ENCODE measurements at regions not wholly inside any gene's neighbourhood (a gene's known extent, or its start where the extent isn't known, plus 50 kb on each side); places are given as distances from the start of the nearest gene placed in this dataset.

DNA sequence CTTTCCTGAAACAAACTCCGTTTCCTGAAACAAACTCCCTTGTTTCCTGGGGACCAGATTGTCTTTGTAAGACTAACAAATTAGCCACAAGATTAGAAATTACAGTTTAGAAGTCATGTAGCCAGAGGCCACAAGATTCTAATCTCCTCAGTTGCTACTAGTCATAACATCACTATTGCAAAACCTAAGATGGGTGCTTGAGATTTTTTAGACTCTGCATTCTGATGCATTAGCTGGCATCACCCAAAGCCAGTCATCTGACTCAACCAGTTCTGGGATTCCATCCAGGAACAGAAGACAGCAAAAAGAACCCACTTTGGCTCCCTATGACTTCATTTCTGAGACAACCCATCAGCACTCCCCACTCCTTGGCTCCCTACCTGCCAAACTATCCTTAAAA is 367.9 kb upstream of the MBL2 start:
- no peak for DNase-seq

DNA sequence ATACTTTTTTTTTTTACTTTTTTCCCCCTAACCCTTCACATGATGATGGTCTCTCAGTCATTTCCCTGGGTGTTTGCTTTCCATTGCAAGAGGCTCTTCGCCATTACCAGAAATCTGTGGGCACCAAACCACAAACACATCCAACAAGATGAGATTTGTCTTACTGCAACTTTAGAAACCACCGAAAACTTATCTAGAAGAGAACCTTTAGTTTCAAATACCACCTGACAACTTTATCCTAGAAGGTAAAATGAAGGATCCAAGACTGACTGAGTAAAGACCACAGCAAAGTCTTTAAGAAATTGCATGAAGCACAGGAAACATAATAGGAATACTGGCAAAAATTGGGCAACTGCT is 363.3 kb upstream of the MBL2 start:
- no peak for DNase-seq

DNA sequence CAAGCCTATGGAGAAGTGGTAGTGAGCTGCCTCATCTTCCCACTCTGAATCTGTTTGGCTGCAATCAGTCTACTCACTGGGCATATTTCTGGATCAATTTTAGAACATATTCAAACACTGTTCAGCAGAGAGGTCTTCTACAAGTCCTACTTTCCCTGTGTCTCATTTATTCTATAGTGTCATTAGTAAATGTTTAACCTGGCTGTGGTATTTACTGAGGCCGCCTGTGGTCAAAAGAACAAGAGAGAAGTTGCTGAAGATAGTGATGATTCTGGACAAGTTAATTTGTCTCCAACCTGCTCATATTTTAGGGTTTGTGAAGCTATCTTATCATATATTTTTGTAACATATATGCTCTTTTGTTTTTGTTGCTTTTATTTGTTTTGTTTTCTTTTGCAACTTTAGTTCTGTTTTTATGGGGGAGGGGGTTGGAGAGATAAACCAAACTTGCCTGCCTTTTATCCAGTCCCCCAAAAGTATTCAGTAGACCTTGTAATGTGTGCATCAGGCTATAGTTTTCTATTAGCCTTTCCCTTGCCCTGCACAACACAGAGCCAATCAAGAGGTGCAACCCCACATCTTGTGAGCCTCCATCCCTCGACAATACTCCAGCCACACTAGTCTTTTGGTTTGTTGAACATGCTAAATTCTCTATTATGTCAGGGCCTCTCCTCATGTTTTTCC is 362.8 kb upstream of the MBL2 start:
- DNase-seq: no peak

DNA sequence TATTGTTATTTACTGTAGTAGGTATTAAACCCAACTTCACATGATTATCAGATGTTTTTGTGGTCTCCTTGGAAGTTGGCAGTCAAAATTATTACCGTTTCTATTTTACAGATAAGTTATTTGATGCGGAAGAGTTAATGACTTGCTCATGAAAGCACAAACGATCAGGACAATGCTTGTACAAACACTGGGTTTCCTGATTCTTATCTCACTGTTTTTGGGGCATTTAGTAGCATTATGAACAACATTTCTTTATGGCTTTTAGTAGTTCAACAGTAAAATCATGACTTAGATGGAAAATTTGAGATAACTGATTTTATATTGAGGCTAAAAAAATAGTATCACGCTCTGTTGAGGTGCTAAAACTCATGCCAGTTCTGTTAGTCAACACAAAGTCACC is 361.5 kb upstream of the MBL2 start:
- no peak for DNase-seq

DNA sequence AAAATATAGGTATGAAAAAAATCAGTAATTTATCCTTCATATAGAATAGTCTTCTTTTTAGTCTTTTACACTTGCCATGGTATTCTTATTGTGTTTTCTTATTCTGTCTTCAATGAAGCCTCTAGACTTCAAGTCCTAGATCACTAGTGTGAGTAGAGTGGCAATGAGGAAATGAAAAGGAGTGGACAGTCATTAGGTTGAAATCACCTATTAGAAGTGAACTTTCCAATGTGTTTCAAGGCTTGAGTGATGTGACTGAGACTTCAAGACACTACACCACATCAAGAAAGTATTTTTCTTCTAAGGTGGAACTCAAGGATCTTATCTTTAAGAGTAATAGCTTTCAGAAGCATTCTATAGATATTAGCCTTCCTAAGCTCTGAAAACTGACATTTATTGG is 357.8 kb upstream of the MBL2 start:
- no peak for DNase-seq

DNA sequence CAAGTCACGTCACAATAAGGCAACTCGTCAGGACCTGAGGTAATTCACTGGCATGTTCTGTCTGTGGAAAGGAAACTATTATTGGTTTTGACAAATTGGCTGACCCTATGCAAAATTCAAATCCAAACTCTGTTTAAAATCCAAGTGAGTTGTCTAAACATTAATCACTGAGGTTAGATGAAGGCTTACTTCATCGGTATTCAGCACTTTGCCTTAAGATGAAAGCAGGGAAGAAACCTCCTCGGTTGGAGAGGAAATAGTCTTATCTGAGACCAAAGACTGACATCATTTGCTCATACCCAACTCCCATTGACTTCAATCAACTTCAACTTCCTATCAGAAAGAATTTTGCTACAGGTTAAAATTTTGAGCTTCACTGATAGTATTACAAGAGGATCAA is 355.1 kb upstream of the MBL2 start:
- no peak for DNase-seq

DNA sequence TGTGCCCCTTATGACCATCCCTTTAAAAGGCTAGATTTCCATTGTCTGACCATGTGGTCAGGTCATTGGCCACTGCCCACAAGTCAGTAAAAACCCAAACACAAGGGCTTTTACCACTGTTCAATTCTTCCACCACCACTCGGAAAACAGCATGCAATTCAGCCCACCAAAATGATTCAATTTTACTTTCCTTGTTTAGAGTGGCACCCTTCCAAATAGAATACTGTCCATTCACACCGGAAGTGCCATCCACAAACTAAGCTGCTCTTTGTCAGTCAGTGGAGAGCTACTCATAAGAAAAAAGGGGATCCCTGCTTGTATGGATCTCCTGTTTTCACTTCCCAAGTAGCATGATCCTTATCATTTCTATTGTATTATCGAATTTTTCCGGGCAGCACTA is 350.7 kb upstream of the MBL2 start:
- no peak for DNase-seq

DNA sequence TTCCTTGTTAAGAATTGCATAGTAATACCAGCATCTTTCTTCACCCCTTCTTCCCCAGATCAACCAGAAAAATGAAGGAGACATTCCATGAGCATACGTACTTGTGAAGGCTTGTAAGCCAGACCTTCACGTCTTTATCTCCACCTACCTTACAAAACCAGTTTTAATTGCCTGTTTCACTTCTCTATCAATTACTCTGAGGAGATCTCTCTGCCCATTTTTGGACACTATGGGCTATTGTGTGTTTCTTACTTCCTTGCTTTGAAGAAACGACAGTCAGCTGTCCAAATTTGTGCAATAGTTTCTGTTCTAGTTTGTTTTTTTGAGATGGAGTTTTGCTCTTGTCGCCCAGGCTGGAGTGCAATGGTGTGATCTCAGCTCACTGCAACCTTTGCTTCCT is 349.7 kb upstream of the MBL2 start:
- DNase-seq: no peak

DNA sequence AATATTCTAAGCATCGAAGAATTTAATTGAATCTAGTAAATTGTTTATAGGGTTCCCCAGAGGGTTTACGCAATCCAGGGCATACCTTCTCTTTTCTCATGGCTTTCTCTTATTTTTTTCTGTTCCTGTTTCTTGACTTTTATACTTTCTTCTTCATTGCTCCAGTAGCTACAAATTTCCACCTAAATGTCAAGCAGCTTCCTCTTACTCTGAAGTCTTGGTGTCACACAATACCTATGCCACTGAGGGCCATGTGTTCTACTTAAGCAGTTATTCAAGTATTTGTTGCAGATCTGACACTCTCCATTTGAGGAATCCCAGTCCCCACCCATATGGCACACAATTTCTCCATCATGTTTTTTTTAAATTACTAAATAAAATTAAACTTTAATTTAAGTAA is 343.1 kb upstream of the MBL2 start:
- DNase-seq: no peak

DNA sequence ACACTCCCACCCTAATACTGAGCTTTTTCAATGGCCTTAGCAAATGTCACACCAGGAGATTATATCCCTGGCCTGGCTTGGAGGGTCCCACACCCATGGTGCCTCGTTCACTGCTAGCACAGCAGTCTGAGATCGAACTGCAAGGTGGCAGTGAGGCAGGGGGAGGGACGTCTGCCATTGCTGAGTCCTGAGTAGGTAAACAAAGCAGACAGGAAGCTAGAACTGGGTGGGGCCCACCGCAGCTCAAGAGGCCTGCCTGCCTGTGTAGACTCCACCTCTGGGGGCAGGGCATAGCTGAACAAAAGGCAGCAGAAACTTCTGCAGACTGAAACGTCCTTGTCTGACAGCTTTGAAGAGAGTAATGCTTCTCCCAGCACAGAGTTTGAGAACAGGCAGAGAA is 338.9 kb upstream of the MBL2 start:
- no peak for DNase-seq

DNA sequence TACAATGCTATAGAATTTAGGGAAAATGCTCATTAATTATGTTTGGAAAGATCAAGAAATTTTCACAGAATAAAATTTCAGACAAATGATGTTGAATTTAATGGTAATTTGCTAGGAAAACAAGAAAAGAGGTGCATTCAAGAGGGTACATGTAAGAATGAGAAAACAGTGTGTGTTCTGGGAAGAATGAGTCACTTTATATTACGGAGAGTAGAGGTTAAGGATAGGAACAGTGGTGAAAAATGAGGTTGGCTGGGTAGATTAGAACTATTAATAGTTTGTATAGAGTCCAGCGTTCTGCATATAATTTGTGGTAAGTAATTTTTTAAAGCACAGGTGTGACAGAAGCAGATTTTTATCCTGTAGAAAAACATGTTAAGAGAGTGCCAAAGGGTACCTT is 336.7 kb upstream of the MBL2 start:
- DNase-seq: no peak

DNA sequence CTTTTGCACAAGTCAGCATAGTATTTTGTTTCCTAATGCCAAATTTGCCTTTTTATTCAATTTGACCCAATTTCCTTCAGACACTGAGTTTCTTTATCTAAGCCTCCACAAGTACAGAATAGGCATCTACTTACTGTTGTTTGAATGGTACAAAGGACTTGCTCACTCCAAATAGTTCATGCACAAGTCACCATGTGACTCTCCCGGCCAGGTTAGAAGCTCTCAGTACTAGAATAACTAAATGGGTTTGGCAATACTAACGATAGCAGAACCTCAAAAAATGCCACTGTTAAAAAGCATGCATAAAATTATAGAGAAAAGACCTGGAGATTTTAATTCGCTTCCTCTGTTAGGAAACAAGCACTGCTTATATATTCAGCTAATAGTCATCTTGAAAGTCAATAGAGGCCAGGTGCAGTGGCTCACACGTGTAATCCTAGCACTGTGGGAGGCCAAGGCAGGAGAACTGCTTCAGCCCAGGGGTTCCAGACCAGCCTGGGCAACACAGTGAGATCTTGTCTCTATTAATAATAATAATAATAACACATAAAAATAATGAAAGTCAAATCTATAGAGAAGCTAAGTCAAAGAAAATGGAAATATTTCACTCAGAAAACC is 335.8 kb upstream of the MBL2 start:
- DNase-seq: peak; percentile 44

DNA sequence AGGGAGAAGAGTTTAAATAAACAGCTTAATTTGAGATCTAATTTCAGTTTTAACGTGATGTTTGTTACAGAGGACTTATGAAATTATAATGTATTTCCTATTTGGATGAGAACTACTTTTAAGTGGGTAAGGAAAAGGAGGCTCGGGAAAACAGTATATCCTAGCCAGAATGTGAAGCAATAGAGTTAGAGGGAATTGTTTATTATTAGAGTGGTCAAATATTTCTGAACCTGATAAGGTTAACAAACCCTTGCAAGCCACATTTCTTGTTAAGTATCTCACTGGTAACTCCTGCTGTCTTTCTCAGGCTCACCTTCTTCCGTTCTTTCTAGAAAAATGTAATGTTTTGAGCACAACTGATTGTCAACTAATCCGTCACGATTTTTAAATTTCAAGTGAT is 335.1 kb upstream of the MBL2 start:
- DNase-seq: no peak

DNA sequence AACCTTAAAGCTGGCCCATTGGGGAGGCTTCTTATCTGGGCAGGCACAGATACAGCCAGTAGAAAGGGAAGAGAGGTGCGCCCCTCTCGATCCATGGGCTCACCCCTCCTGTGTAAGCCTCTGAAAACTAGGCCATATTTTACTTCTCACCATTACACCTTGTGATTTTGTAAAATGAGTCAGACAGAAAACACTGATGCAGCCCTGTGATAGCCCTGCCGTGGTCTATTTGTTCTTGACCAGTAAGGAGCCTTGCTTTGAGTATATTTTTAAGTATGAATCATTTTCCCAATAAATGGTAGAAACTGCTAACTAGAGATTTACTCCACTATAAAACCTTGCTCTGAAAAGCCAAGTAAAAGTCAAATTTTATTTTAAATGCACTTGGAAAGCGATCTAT is 329.8 kb upstream of the MBL2 start:
- DNase-seq: no peak

DNA sequence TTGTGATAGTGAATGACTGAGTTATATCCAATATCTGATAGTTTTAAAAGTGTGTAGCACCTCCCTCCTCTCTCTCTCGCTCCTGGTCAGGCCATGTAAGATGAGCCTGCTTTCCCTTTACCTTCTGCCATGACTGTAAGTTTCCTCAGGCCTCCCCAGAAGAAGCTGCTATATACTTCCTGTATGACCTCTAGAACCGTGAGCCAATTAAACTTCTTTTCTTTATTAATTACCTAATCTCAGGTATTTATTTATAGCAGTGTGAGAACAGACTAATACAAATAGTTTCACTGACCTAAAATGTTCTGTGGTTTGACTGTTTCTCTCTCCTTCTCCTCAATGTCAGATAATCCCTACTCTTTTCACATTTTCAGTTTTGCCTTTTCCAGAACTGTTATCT is 321.3 kb upstream of the MBL2 start:
- DNase-seq: no peak

DNA sequence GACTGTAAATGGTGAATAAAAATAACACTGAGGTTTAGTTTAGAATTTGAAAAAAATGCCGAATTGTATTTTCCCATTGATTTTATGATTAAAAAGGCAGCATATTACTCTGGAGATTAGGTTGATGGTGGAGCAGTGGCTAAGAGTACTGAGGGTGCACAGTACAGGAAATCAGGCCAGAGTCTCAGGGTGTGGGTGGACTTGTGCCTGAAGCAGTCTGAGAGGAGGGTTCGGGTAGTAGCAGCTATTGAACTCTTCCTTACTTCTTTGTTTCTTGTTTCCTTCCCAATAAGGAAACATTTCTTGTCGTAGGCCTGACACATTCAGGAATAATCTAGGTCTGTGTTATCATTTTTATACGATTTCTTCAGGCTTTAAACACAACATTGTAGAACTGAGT is 319.0 kb upstream of the MBL2 start:
- DNase-seq: no peak

DNA sequence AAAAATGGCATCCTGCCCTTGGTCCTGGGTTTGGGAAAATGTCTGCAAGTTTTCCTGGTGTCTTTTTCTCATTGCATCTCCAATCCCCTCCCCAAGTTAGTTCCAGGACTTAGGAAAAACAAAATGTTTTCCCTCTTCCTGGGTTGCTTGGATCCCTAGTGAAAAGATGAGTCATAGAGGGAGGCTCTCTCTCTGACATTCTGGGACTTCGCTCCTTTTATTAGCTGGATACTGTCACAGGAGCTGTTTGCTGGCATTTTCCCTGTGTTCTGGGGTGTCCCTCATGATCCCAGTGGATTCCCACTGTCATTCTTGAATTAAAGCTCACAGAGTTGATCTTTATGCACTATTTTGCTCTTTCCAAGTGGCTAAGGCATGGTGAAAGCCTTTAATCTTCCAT is 316.4 kb upstream of the MBL2 start:
- no peak for DNase-seq

DNA sequence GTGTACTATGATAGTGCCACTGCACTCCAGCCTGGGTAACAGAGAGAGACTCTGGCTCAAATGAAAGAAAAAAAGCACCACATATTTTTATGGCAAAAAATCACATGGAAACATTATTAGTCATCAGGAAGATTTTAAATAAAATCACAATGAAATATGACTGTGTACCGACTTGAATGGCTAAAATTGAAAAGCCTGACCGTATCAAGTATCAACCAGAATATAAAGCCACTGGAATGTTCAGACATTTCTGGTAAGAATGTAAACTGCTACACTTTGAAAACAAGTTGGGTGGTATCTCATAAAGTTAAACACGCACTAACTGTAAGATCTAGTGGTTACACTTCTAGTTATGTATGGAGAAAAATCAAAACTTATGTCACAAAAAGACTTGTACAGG is 306.7 kb upstream of the MBL2 start:
- DNase-seq: no peak

DNA sequence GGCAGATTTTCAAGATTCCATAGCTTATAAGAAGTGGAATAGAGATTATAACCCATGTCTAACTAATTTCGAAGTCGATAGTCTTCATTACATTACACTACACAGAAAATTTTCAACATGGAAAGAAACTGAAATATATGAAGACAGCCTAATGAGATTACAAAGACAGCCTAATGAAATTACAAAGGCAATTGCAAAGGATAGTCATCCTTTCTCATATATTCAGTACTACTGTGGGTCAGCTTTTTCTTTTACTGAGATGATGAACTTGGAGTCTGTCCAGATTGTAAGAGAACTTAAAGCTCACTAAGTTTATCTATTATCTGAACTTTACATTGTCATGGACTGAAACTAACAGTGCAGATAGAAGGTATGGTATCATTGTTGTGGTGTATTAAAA is 304.4 kb upstream of the MBL2 start:
- DNase-seq: no peak

DNA sequence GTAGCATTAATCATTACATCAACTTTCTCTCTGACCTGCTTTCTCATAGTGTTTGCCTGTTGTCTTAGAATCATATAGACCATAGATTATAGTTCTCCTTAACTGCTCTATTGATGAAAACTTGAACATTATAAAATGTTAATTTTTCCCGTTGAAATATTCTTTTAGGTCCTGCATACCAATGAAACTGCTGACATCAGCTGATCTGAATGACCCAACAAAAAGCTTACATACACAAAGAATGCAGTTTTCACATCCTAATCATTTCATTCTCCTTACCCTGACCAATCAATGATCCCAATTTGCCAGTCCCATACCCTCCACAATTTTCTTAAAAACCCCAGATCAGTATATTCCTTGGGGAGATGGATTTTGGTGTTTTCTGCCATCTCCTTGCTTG is 302.9 kb upstream of the MBL2 start:
- DNase-seq: no peak

DNA sequence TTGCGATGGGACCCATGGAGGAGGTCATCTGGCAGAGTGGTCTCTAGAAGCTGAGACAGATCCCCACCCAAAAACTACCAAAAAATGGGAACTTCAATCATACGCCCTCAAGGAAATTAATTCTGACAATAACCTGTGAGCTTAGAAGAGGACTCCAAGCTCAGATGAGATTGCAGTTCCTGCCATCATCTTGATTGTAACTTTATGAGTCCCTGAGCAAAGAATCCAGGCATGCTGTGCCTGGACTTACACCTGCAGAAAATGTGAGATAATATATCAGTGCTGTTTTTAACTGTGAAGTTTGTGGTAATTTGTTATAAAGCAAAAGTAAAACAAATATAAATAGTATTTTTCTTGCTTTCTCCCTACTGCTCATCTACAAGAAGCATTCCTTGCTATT is 299.6 kb upstream of the MBL2 start:
- no peak for DNase-seq

DNA sequence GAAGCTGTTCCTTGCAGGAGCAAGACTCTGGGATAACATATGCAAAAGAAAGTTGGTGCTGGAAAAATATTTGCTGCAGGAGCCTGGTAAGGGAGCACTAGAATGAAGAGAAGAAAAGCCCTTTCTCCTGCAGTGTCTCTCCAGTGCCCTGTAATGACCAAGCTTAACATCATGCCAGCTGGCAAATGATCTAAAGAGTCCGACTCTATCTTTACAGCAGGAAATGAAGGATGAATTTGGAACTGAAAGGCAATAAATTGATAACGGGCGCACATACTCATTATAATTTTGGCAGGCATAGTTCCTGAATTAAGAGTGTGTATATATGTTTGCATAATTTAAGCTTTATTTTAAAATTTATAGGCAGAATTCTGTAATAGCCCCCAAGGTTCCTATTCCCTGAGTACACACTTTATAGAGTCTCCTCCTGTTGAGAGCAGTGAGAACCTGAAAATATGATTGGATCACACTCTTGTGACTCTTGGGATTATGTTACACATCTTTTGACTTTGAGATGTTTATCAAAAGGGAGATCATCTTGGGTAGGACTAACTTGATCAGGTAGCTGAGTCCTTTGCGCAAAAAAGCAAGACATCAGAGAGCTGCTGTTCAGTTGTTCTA is 299.0 kb upstream of the MBL2 start:
- no peak for DNase-seq

DNA sequence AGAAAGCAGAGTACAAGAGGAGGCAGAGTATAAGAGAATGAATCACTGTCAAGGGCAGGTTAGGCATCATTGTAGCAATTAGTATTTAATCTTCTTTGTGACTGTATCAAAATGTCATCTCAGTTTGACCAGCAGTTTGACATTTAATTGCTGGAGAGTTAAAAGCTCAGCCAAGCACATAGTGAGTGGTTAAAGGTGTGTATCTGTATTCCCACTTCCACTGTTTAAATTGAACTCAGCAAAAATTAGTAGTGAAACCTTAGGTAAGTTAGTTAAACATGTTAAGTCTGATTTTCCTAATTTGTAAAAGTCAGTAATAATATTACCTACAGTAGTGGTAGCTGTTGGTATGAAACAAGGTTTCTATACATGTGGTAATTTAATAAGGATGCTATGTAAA is 296.4 kb upstream of the MBL2 start:
- no peak for DNase-seq

DNA sequence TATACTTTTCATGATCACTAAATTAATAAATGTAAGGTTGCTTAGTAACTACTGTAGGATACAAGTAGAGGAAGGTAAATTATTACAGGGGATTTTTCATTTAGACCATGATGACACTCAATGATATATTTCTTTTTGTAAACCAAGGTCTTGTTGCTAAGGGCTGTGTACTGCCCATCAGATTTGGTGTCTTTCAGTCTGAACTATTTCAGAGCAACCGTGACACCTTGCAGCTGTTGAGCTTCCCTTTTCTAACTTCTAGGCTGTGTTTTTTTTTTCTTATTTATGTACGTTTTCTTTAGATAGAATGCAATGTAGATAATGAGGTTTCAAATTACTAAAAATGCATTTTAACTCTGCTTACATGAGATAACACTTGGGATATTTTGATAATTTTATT is 292.0 kb upstream of the MBL2 start:
- no peak for DNase-seq

DNA sequence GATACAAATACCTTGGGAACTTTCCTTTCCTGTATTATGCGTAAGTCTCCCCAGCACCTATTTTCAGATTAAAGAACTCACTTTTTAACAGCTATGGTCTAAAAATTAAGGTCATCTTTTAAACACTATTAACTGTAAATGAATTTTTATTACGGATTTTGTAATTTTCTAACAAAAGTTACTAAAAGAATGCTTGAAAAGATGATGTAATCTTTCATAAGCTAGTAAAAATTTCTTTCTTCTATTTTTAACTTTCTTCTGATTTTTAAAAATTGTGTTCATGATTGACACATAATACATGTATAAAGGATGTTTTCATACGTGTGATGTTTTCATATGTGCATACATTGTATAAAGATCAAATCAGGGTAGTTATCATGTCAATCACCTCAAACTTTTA is 291.2 kb upstream of the MBL2 start:
- no peak for DNase-seq
